ENCODE measurements at regions not wholly inside any gene's neighbourhood (a gene's known extent, or its start where the extent isn't known, plus 50 kb on each side); places are given as distances from the start of the nearest gene placed in this dataset.

- DNase-seq (ENCODE audit: low read depth in 2 of 2): no peak
Measured at GRCh38 chr13:111394211-111394922, 73.9 kb downstream of the TEX29 start.

- DNase-seq (ENCODE audit: low read depth in 2 of 2): no peak
Measured at GRCh38 chr13:111395511-111396393, 75.3 kb downstream of the TEX29 start.

- DNase-seq (ENCODE audit: low read depth in 2 of 2): no peak
Measured at GRCh38 chr13:111396457-111396856, 76.0 kb downstream of the TEX29 start.

- no peak for DNase-seq (ENCODE audit: low read depth in 2 of 2)
Measured at GRCh38 chr13:111397202-111397880, 76.9 kb downstream of the TEX29 start.

DNA sequence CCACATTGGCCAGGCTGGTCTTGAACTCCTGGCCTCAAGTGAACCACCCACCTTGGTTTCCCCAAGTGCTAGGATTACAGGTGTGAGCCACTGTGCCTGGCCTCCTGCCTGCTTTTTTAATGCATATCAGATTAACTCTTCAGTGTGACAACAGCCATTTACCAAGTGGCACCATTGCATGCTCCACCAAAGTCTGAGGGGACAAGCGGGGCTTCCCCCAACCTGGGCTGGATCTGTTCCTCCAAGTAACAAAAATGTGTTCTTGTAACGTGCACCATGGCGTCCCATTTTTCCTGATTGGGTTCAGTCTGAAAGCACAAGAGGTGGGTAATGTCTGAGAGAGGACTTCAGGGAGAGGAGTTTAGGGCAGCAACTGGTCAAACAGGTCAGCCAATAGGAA is 77.8 kb downstream of the TEX29 start:
- no peak for DNase-seq (ENCODE audit: low read depth in 2 of 2)

- no peak for DNase-seq (ENCODE audit: low read depth in 2 of 2)
Measured at GRCh38 chr13:111398715-111399299, 78.4 kb downstream of the TEX29 start.

GRCh38 chr13:111399334-111399733 is 78.9 kb downstream of the TEX29 start:
- no peak for DNase-seq (ENCODE audit: low read depth in 2 of 2)

DNA sequence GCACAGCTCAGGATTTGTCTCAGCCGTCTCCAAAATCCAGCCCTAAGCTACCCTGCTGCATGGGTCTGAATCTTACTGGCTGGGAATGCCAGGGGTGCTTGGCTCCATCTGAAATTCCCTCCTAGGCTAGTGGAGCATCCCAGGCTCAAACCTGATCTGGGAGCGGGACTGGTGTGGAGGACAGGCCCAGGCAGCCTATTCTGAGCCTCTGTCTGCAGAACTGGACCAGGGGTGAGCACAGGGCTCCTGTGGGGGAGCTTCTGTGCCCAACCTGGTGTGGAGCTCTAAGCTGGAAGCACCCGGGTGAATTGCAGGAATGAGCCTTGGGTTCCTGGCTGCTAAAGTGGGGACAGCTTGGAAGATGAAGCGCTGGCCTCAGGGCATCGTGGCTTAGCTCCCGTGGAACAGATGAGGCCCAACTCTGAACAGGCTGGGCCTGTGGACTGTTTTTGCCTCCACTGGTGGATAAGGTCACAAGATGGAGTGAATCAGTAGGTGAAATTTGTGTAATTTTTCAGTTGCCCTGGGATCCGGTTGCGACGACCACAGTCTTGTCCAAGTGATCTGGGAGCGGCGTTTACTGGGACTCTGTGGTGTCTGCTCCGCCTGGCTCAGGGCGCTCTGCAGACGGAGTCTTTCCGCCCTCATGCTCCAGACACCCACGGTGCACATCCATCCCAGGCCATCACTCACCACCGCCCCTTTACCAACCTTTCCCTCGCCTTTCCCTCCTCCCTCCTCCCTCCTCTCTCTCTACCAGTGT is 79.5 kb downstream of the TEX29 start:
- DNase-seq (ENCODE audit: low read depth in 2 of 2): no peak

DNA sequence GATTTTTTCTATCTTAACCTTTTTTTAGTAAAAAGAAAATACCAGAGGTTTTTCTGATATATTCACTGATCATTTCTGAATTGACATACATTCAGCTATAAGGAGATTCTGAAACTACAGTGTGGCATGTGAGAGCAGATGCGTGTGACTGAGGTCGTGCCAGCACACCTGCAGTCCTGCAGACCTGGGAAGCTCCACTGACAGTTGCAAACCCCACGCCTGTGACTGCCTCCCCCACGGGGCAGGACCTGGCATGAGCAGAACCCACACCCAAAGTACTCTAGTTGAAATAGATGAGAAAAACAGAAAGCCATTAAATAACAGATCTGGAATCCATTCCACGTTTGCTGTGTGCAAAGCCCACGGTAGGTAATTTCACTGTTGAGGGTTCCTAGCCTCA is 80.7 kb downstream of the TEX29 start:
- no peak for DNase-seq (ENCODE audit: low read depth in 2 of 2)

DNA sequence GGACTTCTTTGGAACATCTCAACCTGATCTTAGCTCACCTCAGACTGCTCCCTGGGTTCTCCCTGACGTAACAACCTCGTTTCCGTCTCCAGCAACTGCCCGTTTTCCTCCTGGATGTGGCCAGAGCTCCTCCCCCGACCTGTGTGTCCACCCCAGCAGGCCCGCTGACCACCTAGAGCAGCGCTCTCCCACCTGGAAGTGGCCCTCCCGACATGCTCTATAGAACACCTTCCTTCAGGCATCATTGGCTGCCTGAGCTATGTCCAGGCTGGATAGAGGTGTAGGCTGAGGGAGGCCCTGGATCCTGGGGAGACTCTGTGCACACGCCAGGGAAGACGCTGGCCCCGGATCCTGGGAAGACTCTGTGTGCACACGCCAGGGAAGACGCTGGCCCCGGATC is 81.3 kb downstream of the TEX29 start:
- DNase-seq (ENCODE audit: low read depth in 2 of 2): no peak

DNA sequence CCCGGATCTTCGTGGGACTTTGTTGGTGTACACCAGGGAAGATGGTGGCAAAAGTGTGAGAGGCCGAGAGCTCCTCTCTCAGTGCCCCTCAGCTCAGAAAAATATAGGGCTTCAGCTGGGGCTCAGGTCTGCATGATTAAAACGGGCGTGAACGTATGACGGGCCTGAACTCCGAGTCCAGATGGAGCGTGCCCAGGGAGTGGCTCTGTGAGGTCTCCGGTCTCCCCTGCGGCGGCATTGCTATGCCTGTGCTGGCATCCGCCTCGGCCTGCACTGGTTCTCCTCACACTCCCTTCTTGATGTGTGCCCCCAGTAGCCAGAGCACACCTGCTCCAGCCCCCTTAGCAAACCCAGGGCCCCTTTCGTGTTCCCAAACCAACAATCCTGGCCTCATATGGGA is 82.0 kb downstream of the TEX29 start:
- no peak for DNase-seq (ENCODE audit: low read depth in 2 of 2)

- DNase-seq (ENCODE audit: low read depth in 2 of 2): no peak
Measured at GRCh38 chr13:111403266-111403665, 82.8 kb downstream of the TEX29 start.

GRCh38 chr13:111404746-111405145 is 84.3 kb downstream of the TEX29 start:
- no peak for DNase-seq (ENCODE audit: low read depth in 2 of 2)

DNA sequence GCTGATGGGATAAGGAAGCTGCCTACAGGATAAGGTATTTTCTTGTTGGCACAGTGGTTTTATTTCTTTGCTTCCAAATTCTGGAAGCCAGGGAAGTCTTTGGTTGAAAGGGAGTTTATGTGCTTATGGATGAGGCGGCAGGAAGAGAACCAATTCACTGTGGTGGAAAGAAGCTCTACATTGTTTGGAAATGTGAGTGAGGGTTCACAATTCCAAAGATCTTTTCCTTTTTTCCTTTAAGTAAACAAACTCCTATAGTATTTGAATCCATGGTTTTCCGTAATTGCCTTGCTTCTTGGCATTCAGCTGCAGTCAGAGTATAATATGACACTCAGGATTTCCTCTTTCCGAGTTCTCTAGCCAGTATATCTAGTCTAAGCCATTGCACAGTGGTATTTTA is 86.2 kb downstream of the TEX29 start:
- no peak for DNase-seq (ENCODE audit: low read depth in 2 of 2)

DNA sequence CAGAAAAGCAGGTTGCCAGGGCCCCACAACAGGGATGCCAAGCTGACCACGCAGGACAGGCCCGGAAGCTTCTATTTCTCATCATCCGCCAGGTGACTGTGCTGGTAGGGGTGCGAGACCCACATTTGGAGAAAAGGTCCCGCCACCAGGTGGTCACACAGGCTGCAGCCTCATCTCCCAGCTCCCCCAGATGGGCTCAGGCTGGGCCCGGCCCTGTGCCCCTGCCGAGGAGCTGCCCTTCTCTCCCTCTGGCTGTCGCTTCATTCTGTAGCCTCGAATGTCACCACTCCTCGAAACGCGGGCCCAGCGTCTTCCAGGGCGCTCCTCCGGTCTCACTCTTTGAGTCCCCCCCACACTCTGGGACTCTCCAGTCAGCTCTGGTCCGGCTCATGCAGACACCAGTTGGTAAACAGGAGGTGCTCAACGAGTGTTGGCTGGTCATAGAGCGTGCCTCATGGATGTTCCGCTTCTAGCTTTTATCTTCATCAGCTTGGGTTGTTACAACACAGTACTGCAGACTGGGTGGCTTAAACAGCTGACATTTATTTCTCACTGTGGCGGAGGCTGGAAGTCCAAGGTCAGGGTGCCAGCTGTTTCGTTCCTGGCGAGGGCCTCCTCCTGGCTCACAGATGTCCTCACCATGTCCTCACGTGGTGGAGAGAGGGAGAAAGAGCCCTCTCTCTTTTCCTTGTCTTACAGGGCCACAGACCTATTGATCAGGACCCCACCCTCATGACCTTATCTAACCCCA is 87.1 kb downstream of the TEX29 start:
- DNase-seq (ENCODE audit: low read depth in 2 of 2): no peak

GRCh38 chr13:111409413-111409812 is 89.0 kb downstream of the TEX29 start:
- DNase-seq (ENCODE audit: low read depth in 2 of 2): no peak

GRCh38 chr13:111410232-111411021 is 90.0 kb downstream of the TEX29 start:
- no peak for DNase-seq (ENCODE audit: low read depth in 2 of 2)

GRCh38 chr13:111411151-111411858 is 90.9 kb downstream of the TEX29 start:
- DNase-seq (ENCODE audit: low read depth in 2 of 2): no peak

GRCh38 chr13:111411919-111412650 is 91.6 kb downstream of the TEX29 start:
- no peak for DNase-seq (ENCODE audit: low read depth in 2 of 2)
